ENCODE measurements at regions not wholly inside any gene's neighbourhood (a gene's known extent, or its start where the extent isn't known, plus 50 kb on each side); places are given as distances from the start of the nearest gene placed in this dataset.
A peak's percentile ranks its signal among the peaks of the same experiment; 100 is the strongest.
"Not testable (repeated sequence)": the region's sequence is repeated elsewhere in the genome, so short reads cannot be mapped to it uniquely, and the experiment has no call there.

DNA sequence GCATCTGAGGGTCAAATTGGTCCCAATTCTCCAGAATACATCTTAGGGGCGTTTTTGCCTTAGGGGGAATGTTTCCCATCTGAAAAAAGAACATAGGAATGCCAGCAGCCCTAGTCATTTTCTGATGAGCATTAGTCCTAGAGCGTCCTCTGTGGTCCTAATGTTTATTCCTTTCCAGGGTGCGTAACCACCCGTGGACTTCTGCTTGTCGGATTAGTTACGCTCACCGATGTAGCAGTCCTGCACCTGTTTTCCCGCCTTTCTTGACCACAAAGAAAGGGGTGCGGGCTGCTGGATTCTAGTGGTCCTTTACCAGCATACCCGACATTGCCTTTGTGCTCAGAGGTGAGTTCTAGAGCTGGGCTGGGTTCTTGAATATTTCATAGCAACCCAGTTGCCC, 91.3 kb upstream of the SMAD3 start:
- FAIRE-seq; H4K8ac ChIP-seq (ENCODE audit: extremely low read depth, insufficient read depth, low read length); H3K56ac ChIP-seq (replicated peaks; ENCODE audit: insufficient read length, low read depth, low read length); H2BK20ac ChIP-seq (ENCODE audit: low read length); H3K9ac ChIP-seq (replicated peaks in 1 of 4; ENCODE audit: extremely low read depth in 1 of 4, low read depth in 3 of 4, low read length in 3 of 4); H2AK5ac ChIP-seq (ENCODE audit: low read depth, low read length); H3K23me2 ChIP-seq (ENCODE audit: low read depth, low read length); H3K4ac ChIP-seq (replicated peaks; ENCODE audit: insufficient read length, low read depth, low read length); H2BK12ac ChIP-seq (ENCODE audit: low read depth, low read length); H2AFZ ChIP-seq (ENCODE audit: low read length); H2BK120ac ChIP-seq (replicated peaks; ENCODE audit: low read depth, low read length); H3K4me3 ChIP-seq (ENCODE audit: extremely low read depth in 1 of 4, insufficient read depth in 2 of 4, low read depth in 3 of 4, low read length in 4 of 4); H3K36me3 ChIP-seq (ENCODE audit: control insufficient read depth in 2 of 4, insufficient read depth in 4 of 4, low read length in 3 of 4); H4K5ac ChIP-seq (ENCODE audit: insufficient read length, low read depth, low read length); H3K79me1 ChIP-seq (ENCODE audit: low read depth, low read length); H3K18ac ChIP-seq (ENCODE audit: extremely low read depth, low read length); H2BK5ac ChIP-seq (ENCODE audit: low read depth, low read length); H3K79me2 ChIP-seq (ENCODE audit: control insufficient read depth in 1 of 2, insufficient read depth in 2 of 2, low read length in 2 of 2); H4K20me1 ChIP-seq (replicated peaks in 1 of 2; ENCODE audit: control insufficient read depth in 1 of 2, insufficient read depth in 2 of 2, low read length in 2 of 2); H4K91ac ChIP-seq (replicated peaks; ENCODE audit: insufficient read length, low read length); H3K4me1 ChIP-seq (replicated peaks in 1 of 4; ENCODE audit: control insufficient read depth in 3 of 4, insufficient read depth in 4 of 4, low read length in 3 of 4); H3K4me2 ChIP-seq (ENCODE audit: insufficient read depth in 1 of 2, low read depth in 2 of 2, low read length in 2 of 2); H3K14ac ChIP-seq (ENCODE audit: insufficient read length); H3K27ac ChIP-seq (ENCODE audit: low read depth, low read length); H3K27me3 ChIP-seq (replicated peaks in 1 of 4; ENCODE audit: control insufficient read depth in 3 of 4, extremely low read depth in 1 of 4, insufficient read depth in 3 of 4, low read length in 3 of 4); CTCF ChIA-PET (ENCODE audit: partially characterized antibody); H2BK15ac ChIP-seq (ENCODE audit: low read length); H3K9me3 ChIP-seq (ENCODE audit: insufficient read depth in 2 of 2, low read depth in 1 of 2, low read length in 1 of 2); H3K23ac ChIP-seq (ENCODE audit: insufficient read length); POLR2A ChIA-PET (ENCODE audit: partially characterized antibody): not testable (repeated sequence)
- peak in 1 of 2 experiments; percentile 16 for DNase-seq (ENCODE audit: low read depth in 1 of 2, low spot score in 2 of 2)
- WGBS, 2 experiments (ENCODE audit: extremely low coverage in 1 of 2, insufficient coverage in 1 of 2, insufficient read length in 1 of 2, insufficient replicate concordance in 2 of 2, low coverage in 1 of 2, low lambda C conversion rate in 2 of 2, missing lambda C conversion rate in 1 of 2), result 94% methylated on average over 10 of the region's 10 CpGs; no CpG with 5 or more reads in 1 of the 2 experiments

DNA sequence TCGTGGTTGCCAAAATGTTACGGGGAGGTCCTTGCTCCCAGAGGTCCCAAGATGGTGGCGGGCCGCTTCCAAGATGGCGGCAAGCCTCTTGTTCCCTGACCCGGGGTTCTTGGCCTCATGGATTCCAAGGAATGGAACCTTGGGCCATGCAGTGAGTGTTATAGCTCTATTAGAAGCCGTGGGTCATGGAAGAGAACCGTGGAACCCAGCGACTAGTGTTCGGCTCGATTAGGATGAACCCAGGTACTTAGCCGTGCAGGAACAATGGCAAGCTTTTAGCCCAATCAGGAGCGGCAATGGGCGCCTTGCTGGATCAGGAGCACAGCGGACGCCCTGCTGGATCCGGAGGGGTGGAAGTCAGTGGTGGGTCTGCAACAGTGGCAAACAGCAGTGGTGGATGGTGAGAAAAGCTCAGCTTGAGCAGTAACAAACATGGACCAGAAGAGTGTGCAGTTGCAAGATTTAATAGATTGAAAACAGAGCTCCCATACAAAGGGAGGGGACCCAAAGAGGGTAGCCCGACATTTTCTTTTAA, 89.2 kb upstream of the SMAD3 start:
- H3K4me3 ChIP-seq (ENCODE audit: extremely low read depth in 1 of 4, insufficient read depth in 2 of 4, low read depth in 3 of 4, low read length in 4 of 4); H2BK120ac ChIP-seq (replicated peaks; ENCODE audit: low read depth, low read length); H4K20me1 ChIP-seq (replicated peaks in 1 of 2; ENCODE audit: control insufficient read depth in 1 of 2, insufficient read depth in 2 of 2, low read length in 2 of 2); FAIRE-seq; H2AFZ ChIP-seq (ENCODE audit: low read length); H4K5ac ChIP-seq (ENCODE audit: insufficient read length, low read depth, low read length); H2BK15ac ChIP-seq (ENCODE audit: low read length); H3K14ac ChIP-seq (ENCODE audit: insufficient read length); H3K18ac ChIP-seq (ENCODE audit: extremely low read depth, low read length); H3K36me3 ChIP-seq (ENCODE audit: control insufficient read depth in 2 of 4, insufficient read depth in 4 of 4, low read length in 3 of 4); H2BK5ac ChIP-seq (ENCODE audit: low read depth, low read length); H3K27me3 ChIP-seq (replicated peaks in 1 of 4; ENCODE audit: control insufficient read depth in 3 of 4, extremely low read depth in 1 of 4, insufficient read depth in 3 of 4, low read length in 3 of 4); H3K27ac ChIP-seq (ENCODE audit: low read depth, low read length); H3K9ac ChIP-seq (replicated peaks in 1 of 4; ENCODE audit: extremely low read depth in 1 of 4, low read depth in 3 of 4, low read length in 3 of 4); H3K56ac ChIP-seq (replicated peaks; ENCODE audit: insufficient read length, low read depth, low read length); H2BK20ac ChIP-seq (ENCODE audit: low read length); H3K23ac ChIP-seq (ENCODE audit: insufficient read length); H3K9me3 ChIP-seq (ENCODE audit: insufficient read depth in 2 of 2, low read depth in 1 of 2, low read length in 1 of 2); H2AK5ac ChIP-seq (ENCODE audit: low read depth, low read length); H3K4ac ChIP-seq (replicated peaks; ENCODE audit: insufficient read length, low read depth, low read length); H3K79me1 ChIP-seq (ENCODE audit: low read depth, low read length); H3K23me2 ChIP-seq (ENCODE audit: low read depth, low read length); H4K91ac ChIP-seq (replicated peaks; ENCODE audit: insufficient read length, low read length); H3K4me2 ChIP-seq (ENCODE audit: insufficient read depth in 1 of 2, low read depth in 2 of 2, low read length in 2 of 2); H3K4me1 ChIP-seq (replicated peaks in 1 of 4; ENCODE audit: control insufficient read depth in 3 of 4, insufficient read depth in 4 of 4, low read length in 3 of 4); H4K8ac ChIP-seq (ENCODE audit: extremely low read depth, insufficient read depth, low read length); H3K79me2 ChIP-seq (ENCODE audit: control insufficient read depth in 1 of 2, insufficient read depth in 2 of 2, low read length in 2 of 2); H2BK12ac ChIP-seq (ENCODE audit: low read depth, low read length): not testable (repeated sequence)
- WGBS, 2 experiments (ENCODE audit: extremely low coverage in 1 of 2, insufficient coverage in 1 of 2, insufficient read length in 1 of 2, insufficient replicate concordance in 2 of 2, low coverage in 1 of 2, low lambda C conversion rate in 2 of 2, missing lambda C conversion rate in 1 of 2), result 92% methylated on average over 18 of the region's 18 CpGs; no CpG with 5 or more reads in 1 of the 2 experiments
- DNase-seq (ENCODE audit: low read depth in 1 of 2, low spot score in 2 of 2), result peak in 1 of 2 experiments; percentile 36
- ChIA-PET CTCF (ENCODE audit: partially characterized antibody) (interaction anchor here (0.6 to 1.3 kb wide), 6 partner anchors 11 to 263 kb away, joined by 3 to 5 read pairs (median 3); no protein-coding TSS in a partner anchor), POLR2A (ENCODE audit: partially characterized antibody) (interaction anchor here (0.8 to 1.2 kb wide), 2 partner anchors 13 to 58 kb away, joined by 3 read pairs; no protein-coding TSS in a partner anchor)
